MM.1S (cell line): ENCODE measurements at regions not wholly inside any gene's neighbourhood (a gene's known extent, or its start where the extent isn't known, plus 50 kb on each side); places are given as distances from the start of the nearest gene placed in this dataset.

ENCODE experiments used
- EZH2phosphoT487 ChIP-seq: fragments of 300-600 bp; sonication (generic); IDR thresholded peaks from 2 replicates; pipeline ENCODE4 v1.6.1; 2018; ENCODE audit warnings: antibody characterized with exemption, low read length
- TF ChIP-seq, protein P1 (sequence below): fragments of 300-600 bp; sonication (generic); IDR thresholded peaks from 2 replicates; pipeline ENCODE4 v1.5.1; 2016; ENCODE audit warnings: antibody characterized with exemption, low read length, mixed read lengths

DNA sequence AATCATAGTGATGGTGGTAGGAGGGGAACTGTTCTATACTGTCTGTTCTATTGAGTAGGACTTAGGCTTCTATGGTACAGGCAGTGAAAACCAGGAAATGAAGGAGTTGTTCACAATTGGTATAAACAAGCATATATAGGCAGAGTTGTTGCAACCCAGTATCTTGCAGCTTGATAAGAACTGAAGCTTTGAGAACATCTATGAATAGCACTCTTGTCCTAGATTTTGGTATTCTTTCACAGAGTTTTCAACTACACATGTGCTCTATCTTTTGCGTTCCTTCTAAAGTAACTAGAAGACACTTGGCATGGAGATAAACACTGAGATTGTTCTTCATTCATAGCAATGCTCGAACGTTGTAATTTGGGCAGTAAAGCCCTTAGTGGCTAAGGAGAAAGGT lies 91.8 kb downstream of the KCNJ2 start:
- TF ChIP-seq EZH2phosphoT487: no peak
- TF ChIP-seq, protein P1, sequence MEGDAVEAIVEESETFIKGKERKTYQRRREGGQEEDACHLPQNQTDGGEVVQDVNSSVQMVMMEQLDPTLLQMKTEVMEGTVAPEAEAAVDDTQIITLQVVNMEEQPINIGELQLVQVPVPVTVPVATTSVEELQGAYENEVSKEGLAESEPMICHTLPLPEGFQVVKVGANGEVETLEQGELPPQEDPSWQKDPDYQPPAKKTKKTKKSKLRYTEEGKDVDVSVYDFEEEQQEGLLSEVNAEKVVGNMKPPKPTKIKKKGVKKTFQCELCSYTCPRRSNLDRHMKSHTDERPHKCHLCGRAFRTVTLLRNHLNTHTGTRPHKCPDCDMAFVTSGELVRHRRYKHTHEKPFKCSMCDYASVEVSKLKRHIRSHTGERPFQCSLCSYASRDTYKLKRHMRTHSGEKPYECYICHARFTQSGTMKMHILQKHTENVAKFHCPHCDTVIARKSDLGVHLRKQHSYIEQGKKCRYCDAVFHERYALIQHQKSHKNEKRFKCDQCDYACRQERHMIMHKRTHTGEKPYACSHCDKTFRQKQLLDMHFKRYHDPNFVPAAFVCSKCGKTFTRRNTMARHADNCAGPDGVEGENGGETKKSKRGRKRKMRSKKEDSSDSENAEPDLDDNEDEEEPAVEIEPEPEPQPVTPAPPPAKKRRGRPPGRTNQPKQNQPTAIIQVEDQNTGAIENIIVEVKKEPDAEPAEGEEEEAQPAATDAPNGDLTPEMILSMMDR: no peak
